Esophagus squamous epithelium (tissue), 5 donors: ENCODE measurements at regions not wholly inside any gene's neighbourhood (a gene's known extent, or its start where the extent isn't known, plus 50 kb on each side); places are given as distances from the start of the nearest gene placed in this dataset.

Experiments used
- DNase-seq: peaks from one replicate; lab custom pipeline; 2025; lab: John Stamatoyannopoulos, UW
- H3K27ac ChIP-seq, 4 donors: fragments of 200-600 bp; sonication (generic); one replicate each; pipeline ENCODE4 v1.5.1; 2016 to 2019; ENCODE audit warnings: mild to moderate bottlenecking in 1 of 4
- H3K27me3 ChIP-seq, 4 donors: fragments of 200-600 bp; sonication (generic); 1 replicate in 3 of 4; 2 replicates in 1 of 4; pipeline versions ENCODE4 v1.5.1 to v1.6.0; 2017 to 2021; ENCODE audit warnings: antibody characterized with exemption in 1 of 4
- H3K36me3 ChIP-seq, 3 donors: fragments of 200-600 bp; sonication (generic); one replicate each; pipeline ENCODE4 v1.5.1; 2016 to 2019
- H3K4me1 ChIP-seq, 3 donors: fragments of 200-600 bp; sonication (generic); one replicate each; pipeline ENCODE4 v1.5.1; 2017 to 2019
- H3K4me3 ChIP-seq, 4 donors: fragments of 200-600 bp; sonication (generic); 1 replicate in 3 of 4; 2 replicates in 1 of 4; pipeline ENCODE4 v1.5.1; 2016 to 2019; ENCODE audit warnings: mild to moderate bottlenecking in 2 of 4, moderate library complexity in 1 of 4
- H3K9me3 ChIP-seq, 3 donors: fragments of 200-600 bp; sonication (generic); one replicate each; pipeline ENCODE4 v1.5.1; 2016 to 2019
- CTCF ChIP-seq, 6 experiments: fragments of 450-650 bp in 4 of 6; fragments of 200-600 bp in 2 of 6; sonication (generic) in 2 of 6; IDR thresholded peaks; one replicate each; pipeline ENCODE4 v1.5.1; 2016 to 2019; ENCODE audit warnings: antibody characterized with exemption in 6 of 6, mild to moderate bottlenecking in 4 of 6, moderate library complexity in 4 of 6
- POLR2A ChIP-seq, 4 donors: fragments of 450-650 bp; IDR thresholded peaks; one replicate each; pipeline ENCODE4 v1.6.1; 2017; ENCODE audit warnings: antibody characterized with exemption in 4 of 4, mild to moderate bottlenecking in 4 of 4, moderate library complexity in 3 of 4
- WGBS, 2 donors: methylation state at CpG; one replicate each; pipeline ENCODE4 v1.1.5; 2018; 5-methylcytosine and 5-hydroxymethylcytosine counted together
- intact Hi-C: fragments of 100-400 bp; cut with DNase I; formaldehyde crosslinking; loops from one replicate; pipeline ENCODE4 v1.15.0; 2022
- donor health status: DM: yes; HTN: yes; CAD: no.

- no peak for DNase-seq
- intact Hi-C loops: no loop called here
- H3K9me3 ChIP-seq: no peaks in the 10 kb centered on the region
- TF ChIP-seq CTCF (IDR thresholded peaks at IDR 0.05) (no peak), POLR2A (IDR thresholded peaks at IDR 0.05) (no peak)
- no peak overlapping the region for H3K4me3 ChIP-seq
- no peaks in the 10 kb centered on the region for H3K4me1 ChIP-seq
- no peak overlapping the region for H3K27ac ChIP-seq
- no peaks in the 10 kb centered on the region for H3K36me3 ChIP-seq
- 48 to 58% methylated on average over 3 of the region's 3 CpGs for WGBS, 2 donors
- H3K27me3 ChIP-seq: no peaks in the 10 kb centered on the region
These were observed 1220.9 kb upstream of the CDH6 start for GRCh38 chr5:29972597-29972996.

DNA sequence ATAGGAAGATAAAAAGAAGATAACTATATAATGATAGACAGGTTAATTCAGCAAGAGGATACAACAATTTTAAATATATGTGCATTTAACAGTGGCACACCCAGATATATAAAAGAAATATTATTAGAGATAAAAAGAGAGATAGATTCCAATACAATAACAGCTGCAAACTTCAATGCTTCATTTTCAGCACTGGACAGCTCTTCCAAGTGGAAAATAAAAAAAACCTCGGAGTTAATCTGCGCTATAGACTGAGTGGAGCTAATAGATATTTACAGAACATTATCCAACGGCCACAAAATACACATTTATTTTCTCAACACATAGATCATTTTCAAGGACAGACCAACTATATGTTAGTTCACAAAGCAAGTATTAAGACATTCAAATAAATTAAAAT is 1229.5 kb upstream of the CDH6 start:
- no peak for DNase-seq
- Histone ChIP-seq H3K36me3 (no peaks in the 10 kb centered on the region), H3K27me3 (no peaks in the 10 kb centered on the region), H3K4me1 (no peaks in the 10 kb centered on the region), H3K4me3 (no peak overlapping the region), H3K9me3 (peaks cover 0 to 10% (median 0%) of the 10 kb centered on the region in 3 donors), H3K27ac (no peak overlapping the region)
- WGBS, 2 donors: 31 to 45% methylated on average over 3 of the region's 3 CpGs
- no peak for TF ChIP-seq CTCF (IDR thresholded peaks at IDR 0.05)
- TF ChIP-seq POLR2A (IDR thresholded peaks at IDR 0.05): no peak
- intact Hi-C loops: no loop called here

- intact Hi-C loops: no loop called here
- TF ChIP-seq CTCF (IDR thresholded peaks at IDR 0.05) (no peak), POLR2A (IDR thresholded peaks at IDR 0.05) (no peak)
- Histone ChIP-seq H3K36me3 (no peaks in the 10 kb centered on the region), H3K9me3 (peaks cover 0 to 10% (median 0%) of the 10 kb centered on the region in 3 donors), H3K27me3 (no peaks in the 10 kb centered on the region), H3K4me3 (no peak overlapping the region), H3K4me1 (no peaks in the 10 kb centered on the region), H3K27ac (no peak overlapping the region)
- WGBS, 2 donors: 47% methylated on average over 2 of the region's 2 CpGs; no CpG with 5 or more reads in 1 of the 2 donors
- no peak for DNase-seq
These were observed 1233.2 kb upstream of the CDH6 start for GRCh38 chr5:29960323-29960722.

DNA sequence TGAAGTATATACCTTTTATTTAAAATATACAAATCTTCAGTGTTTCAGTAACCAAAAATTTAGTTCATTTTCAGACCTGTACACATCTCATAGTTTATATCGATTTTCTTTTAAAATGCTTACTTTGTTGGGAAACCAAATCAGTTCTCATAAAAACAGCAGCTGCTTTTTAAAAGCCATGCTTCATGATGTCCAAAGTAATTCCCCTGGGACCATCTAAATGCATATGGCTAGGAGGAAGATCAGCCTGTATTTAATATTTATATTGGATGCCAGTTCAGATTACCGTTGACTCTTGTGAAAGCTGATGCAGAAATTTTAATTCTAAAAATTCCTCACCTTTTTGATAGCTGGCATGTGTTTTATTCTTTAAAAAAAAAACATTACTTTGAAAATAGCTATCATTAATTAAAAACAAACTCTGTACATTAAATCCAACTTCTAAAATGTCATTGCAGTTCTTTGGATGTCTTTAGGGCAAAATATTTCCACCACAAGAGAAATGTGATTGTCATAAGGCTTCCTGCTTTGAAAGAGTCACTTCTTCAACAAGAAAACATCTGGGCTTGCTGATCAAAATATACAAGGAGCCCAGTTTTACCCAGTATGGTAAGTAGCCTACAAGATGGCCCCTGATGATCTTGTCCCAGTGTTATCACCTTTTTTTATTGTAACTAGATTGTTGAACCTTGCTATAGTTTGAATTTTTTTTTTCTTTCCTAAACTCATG is 1242.9 kb upstream of the CDH6 start:
- H3K36me3 ChIP-seq: no peaks in the 10 kb centered on the region
- H3K27me3 ChIP-seq: no peaks in the 10 kb centered on the region
- no peak overlapping the region for H3K27ac ChIP-seq
- peaks cover 0 to 6% (median 0%) of the 10 kb centered on the region in 3 donors for H3K9me3 ChIP-seq
- H3K4me1 ChIP-seq: no peaks in the 10 kb centered on the region
- WGBS, 2 donors: 49 to 65% methylated on average over 2 of the region's 2 CpGs
- TF ChIP-seq POLR2A (IDR thresholded peaks at IDR 0.05): no peak
- TF ChIP-seq CTCF (IDR thresholded peaks at IDR 0.05): no peak
- no peak for DNase-seq
- intact Hi-C loops: no loop called here
- H3K4me3 ChIP-seq: no peak overlapping the region

DNA sequence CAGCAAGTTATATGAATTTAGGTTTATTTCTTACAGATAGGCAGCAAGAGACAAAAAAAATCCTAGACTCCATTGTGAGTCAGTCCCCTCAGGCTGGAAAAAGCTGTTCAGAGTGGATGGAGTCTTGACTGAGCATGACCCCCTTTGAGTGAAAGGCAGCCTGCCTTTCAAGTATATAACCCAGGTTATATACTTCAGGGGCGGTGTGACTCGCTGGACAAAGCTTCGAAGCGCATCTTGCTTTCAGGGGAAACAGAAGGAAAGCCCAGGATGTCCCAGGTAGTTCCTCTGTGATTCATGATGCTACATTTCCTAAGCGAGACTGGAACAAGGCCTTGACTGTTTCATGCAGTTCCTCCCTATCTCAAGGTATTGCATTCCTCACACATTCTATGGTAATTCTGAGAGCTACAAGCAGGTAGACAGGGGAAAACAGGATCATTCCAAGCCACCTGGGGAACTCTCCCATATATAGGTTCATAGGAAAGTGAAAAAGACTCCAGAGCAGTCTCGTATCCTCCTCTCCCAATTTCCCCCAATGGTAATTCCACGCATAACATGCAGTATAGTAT is 1244.1 kb upstream of the CDH6 start:
- Histone ChIP-seq H3K27ac (no peak overlapping the region), H3K4me1 (no peaks in the 10 kb centered on the region), H3K4me3 (no peak overlapping the region), H3K36me3 (no peaks in the 10 kb centered on the region), H3K9me3 (peaks cover 0 to 6% (median 0%) of the 10 kb centered on the region in 3 donors), H3K27me3 (no peaks in the 10 kb centered on the region)
- WGBS, 2 donors: 85 to 87% methylated on average over 7 of the region's 7 CpGs
- TF ChIP-seq POLR2A (IDR thresholded peaks at IDR 0.05): no peak
- TF ChIP-seq CTCF (IDR thresholded peaks at IDR 0.05): no peak
- intact Hi-C loops: no loop called here
- no peak for DNase-seq
